ENCODE measurements at regions not wholly inside any gene's neighbourhood (a gene's known extent, or its start where the extent isn't known, plus 50 kb on each side); places are given as distances from the start of the nearest gene placed in this dataset.
A peak's percentile ranks its signal among the peaks of the same experiment; 100 is the strongest.

DNA sequence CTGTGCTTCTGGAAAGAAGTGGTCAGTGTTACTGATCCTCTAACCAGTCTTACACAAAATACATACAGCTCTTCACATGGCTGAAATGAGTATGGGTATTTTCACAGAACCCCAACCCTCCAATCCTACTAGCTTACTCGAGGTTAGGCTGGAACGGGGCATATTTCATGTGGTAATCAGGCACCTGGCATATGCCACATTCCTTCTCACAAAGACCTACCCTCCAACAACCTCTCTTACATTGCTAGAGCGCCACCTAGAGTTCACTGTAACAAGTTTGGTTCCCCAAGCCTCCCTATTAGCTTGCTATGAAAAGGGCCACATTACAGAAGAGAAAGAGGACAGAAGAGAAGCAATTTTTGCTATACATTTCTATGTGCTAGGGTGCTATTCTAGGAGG lies 597.3 kb downstream of the PRELID2 start:
- DNase-seq, result peak; percentile 70

DNA sequence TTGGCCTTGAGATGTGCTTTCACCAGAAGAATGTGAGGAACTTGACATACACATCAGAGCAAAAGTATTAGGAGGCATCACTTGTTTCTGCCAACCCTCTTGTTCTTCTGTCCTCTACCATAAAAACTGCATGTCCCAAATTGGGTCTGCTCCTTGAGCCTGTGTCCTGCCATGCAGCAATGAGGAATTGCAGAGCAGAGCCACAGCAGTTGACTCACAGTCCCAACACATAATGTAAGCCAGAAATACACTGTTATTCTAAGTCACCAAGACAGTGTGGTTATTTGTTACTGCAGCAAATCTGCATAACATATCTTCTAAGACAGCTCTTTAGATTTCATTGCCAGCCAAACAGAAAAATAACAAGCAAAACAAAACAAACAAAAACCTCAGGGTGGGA lies 598.2 kb downstream of the PRELID2 start:
- no peak for DNase-seq

DNA sequence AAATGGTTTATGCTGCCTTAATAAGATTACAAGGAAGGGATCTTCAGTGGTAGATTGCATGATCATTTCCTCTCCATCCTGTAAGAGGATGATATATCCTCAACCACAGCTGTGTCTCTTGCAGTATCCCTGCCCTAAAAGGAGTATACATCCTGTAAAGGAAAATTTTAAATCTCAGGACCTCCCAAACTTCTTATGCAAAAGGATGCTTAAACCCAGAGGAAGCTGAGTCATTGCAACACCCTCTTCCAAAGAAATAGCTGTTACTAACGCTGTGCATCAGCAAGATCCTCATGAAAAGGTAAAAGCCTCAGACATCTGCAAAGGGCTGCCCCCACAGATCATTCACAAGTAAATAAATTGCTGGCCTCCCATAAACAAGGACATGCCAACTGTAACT lies 599.0 kb downstream of the PRELID2 start:
- DNase-seq, result no peak

DNA sequence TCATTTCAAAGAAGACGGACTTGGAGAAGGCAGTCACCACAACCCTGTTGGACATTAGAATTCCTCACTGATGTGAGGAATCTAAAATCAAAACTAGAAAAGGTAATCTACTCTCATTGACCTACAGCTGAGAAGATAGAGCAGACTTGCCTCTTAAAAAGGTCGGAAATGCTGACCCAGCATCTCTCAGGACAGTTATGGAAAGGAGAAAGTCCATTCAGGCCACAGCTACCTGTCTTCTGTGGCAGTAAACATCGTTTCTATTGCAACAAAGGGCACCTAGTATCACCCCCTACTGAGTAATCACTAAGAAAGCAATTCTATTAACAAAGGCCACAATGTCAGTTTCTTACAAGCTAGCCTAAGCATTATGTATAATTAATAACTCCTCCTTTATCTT lies 601.7 kb downstream of the PRELID2 start:
- DNase-seq, result no peak

DNA sequence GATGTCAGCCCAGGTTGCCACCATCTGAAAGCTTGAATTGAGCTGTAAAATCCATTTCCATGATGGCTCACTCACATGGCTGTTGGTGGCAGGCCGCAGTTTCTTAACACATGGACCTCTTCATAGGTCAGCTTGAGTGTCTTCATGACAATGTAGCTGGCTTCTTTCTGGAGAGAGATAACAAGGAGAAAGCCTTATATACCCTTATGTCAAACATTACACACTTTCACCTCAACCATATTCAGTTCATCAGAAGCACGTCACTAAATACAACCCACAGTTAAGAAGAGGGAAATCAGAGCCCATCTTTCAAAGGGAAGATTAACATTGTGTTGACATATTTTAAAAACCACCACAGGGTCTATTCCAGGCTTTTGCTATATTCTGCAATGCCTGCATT lies 604.4 kb downstream of the PRELID2 start:
- no peak for DNase-seq

DNA sequence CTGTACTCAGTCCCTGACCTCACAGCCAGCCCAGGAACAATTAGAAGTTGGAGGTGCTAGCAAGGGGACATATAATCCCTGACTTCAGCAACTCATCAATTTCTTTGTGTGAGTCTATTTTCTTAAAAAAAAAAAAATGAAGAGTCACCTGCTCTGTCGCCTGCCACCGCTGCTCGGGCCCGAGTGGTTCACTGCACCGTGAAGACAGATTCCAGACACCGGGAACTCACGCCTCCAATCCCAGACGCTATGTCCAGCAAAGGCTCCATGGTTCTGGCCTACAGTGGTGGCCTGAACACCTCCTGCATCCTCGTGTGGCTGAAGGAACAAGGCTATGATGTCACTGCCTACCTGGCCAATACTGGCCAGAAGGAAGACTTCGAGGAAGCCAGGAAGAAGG lies 606.6 kb downstream of the PRELID2 start:
- DNase-seq, result no peak

DNA sequence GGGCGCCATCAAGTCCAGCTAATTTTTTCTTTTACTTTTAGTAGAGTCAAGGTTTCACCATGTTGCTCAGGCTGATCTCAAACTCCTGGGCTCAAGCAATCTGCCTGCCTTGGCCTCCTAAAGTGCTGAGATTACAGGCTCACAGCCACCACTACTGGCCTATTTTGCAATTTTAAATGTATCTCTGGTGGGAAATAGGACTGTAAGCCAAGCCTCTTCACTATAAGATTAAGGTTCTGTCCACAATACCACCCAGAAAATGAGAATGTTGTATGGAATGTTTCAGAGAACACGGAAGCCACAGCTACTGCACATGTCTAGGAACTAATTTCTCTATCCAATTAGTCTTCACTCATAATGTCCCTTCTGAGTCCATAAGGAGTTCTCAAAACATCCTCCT lies 607.3 kb downstream of the PRELID2 start:
- no peak for DNase-seq

DNA sequence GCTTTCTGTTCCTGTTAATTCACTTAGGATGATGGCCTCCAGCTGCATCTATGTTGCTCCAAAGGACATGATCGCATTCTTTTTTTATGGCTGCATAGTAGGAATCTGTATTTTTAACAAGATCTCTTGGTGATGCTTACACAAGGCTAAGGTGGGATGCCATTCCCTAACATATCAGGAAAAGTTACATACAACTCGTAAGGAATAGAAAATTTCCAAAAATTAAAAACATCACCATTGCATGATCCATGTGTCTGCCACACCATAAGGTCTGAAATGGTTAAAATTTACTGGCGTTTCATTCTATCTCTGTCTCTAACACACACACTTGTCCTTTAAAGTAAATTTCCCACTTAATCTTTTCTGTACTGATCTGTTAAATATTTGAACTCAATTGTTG lies 608.4 kb downstream of the PRELID2 start:
- no peak for DNase-seq

DNA sequence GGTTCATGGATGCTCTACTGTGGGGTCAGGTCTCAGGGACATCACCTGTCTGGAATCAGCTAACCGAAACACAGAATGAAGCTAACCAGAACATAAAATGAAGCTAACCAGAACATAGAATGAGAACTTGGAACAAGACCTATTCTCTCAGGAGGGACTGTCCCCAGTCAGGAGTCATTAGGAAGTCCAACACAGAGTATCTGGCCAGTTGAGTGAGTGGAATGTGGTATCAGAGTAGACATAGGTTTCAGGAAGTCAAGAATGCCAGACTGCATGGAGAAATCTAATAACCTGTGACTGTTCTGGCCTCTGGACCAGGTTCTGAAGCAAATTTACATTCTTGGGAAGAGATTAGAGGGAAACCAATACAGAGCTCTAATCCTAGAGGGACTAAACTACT lies 609.6 kb downstream of the PRELID2 start:
- DNase-seq, result no peak

DNA sequence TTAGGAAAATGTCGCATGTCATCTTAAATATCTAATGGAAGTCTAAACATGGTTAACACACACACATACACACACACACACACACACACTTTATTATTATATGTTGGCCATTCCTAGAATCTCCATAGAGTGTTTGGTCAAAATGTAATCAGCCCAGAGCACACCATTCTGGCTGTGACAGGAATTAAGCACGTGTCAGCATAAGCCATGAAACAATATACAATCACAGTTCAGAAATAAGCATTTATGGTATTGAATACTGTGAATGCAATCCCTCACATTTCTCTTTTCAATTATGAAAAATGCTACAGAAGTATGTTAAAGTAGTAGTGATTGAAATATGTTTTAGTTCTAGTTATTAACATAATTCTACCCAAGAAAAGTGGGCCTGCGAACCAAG lies 611.6 kb downstream of the PRELID2 start:
- no peak for DNase-seq

DNA sequence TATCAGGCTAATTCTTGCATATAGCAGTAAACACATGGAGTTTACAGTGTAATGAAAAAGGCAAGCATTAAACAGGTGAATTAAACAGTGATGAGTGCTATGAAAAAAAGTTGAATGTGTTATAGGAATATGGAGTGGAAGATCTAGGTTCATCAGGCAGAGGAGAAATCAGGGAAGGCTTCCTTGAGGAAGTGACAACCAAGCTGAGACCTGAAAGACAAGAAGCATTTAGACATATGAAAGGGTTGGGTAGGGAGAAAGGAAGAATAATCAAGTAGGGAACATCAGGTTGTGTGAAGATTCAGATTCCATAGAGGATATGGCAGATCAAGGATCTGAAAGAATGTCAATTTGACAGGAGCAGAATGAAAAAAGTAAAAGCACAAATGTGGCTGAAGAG lies 612.5 kb downstream of the PRELID2 start:
- DNase-seq, result no peak

DNA sequence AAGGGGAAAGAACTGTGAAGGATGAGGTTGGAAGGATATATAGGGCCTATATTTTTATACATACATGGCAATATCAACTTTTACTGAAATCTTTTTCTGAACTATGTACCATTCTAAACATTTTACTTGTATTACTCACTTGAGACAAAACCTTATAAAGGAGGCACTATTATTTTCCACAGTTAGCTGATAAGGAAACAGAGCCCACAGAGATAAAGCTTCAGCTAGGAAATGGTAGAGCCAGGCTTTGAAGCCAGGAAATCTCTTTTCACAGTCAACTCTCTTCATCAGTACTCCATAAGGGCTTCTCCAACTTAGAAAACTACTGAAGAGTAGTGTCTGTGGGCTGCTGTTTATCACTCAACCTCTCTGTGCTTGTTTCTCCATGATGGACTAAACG lies 613.7 kb downstream of the PRELID2 start:
- DNase-seq, result no peak

DNA sequence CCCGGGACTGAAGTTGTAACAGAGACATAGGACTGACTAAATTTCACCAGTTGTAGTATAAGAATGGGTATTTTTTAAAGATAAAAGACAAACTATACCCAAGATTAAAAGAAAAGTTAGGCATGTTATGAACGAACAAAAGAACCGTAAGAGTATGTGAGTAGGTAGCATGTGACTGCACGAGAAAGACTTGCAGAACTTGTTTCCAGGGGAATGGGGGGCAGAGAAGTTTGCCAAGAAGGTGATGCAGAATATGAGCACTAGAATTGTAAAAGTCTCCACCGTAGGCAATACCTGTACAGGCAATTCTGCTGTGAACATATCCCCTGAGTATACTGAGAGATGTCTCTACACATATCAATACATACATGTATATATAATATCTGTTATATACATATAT lies 614.7 kb downstream of the PRELID2 start:
- DNase-seq, result no peak

DNA sequence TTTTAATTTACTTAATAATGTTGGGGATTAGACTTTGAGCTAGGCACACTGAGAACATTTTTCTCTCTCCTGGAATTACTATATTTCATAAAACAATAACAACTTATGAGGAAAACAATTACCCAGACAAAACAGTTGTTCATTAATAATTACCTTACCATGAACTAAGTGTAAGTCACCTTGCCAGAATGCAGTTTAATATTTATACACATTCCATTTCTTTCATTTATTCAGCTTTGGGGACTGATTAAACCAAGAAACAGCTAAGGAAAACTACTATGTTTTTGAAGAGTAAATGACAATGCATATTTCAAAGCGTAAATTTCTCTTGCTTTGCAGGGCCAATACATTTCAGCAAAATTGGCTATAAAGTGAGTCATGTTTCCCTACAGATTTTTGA lies 616.2 kb downstream of the PRELID2 start:
- no peak for DNase-seq

DNA sequence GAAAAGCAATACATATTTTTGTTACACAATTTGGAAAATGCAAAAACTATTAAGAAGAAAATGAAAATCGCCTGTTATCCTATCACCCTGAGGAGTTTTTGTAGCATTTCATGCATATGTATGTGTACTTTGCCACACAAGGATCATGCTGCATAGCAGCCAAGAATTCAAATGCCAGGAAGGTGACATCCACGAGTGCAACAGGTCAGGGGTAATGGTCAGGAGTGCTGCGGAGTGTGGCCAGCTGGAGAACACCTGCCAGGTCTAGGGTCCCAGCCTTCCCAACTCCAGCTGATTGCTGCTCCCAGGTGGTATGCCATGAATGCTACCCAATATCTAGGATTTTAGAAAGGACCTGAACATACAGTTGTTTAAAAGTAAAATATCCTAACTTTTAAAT lies 617.1 kb downstream of the PRELID2 start:
- DNase-seq, result no peak

DNA sequence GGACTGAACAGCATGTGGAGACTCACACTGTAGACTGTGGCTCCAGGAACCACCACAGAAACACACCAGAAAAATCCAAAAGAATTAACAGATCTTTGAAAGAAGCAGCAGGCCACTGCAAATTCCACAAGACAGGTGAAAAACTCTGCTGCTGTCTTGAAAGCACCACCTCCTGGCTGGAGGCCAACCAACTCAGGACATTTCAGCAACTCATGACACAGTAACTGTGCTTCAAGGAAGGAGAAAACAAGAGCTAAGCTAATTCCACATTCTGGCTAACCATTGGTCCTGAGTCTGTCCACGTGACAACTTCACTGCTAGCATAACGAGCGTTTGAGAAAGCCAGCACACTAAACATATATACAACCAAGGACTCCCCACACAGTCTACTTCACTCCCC lies 625.1 kb downstream of the PRELID2 start:
- no peak for DNase-seq

DNA sequence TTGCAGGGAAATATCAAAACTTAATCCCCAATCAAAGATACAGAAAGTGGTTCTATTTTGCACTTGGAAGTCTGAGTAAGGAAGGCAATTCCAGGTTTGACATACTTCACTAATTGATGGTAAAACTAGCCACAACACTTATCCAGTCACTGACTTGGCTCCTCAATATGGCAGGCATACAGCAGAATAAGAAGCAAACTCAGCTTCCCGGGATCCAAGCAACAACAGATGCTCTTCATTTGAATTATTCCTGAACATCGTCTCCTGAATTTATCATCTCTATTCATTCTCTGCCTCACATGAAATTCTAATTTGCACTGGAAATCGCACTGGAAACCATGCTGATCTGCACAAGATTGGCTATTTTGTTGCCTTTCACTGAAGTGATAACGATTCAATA lies 629.6 kb downstream of the PRELID2 start:
- DNase-seq, result no peak

DNA sequence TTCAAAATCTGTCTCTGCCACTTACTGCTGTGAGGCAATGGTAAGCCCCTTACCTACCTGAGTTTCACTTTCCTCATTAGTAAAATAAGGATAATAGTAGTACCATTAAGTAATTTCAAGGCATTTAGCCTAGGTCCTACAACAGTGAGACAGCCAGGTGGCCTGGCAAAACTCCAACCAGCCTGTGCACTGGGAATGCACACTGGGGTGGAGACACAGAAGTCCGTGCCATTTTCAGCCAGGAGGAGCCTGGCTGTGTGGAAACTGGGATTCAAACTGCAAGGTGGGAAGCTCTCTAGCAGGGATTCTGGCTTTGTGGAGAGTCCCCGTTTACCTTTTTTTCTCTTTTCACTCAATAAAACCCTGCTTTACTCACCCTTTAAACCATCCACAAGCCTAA lies 630.4 kb downstream of the PRELID2 start:
- DNase-seq, result peak; percentile 27

DNA sequence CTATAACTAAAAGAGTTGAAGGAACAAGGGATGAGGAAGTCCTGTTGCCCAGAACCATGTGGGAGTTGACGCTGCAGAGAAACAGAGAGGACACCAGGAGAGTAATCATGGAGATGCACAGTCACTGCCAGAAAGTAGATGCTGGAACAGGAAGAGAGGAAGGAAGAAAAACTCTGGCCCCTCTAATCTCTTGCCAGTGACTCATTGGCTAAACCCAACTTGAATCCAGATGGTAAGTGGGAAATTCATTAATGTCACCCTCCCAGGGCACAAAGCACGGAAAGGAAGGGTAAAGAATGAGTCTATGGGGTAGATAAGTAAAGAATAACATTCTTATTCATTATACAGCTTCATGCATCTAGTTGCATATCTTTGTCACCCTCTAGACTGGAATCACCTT lies 631.9 kb downstream of the PRELID2 start:
- no peak for DNase-seq

DNA sequence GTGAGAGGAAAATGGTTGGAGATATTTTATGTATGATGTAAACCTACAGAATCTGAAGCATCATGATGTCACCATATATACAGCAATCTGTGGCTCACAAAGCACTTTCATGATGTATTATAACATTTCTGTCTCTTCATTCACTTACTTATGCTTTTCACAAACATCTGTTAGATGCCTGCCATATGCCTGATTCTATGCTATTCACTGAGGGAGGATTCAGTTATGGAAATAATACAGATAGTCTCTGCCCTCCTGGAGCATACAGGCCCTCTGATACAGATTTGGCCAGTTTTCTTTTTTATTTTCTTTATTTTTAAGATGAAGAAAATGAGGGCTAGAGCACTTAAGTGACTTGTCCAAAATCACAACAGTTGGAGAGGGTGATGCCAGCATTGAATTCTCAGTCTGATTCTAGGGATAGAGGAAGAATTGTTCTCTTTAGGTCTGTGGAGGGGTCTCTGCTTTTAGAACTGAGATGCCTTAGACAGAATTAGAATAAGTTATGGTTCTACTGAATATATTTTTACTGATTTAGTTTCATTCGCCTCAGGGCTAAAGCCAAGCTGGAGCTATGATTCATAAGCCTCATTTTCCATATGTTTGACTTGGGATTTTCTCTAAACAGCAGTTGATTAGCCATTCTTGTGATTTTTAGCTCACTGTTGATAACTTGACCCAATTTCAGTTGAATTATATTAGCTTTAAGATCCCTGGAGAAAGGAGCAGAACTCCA lies 636.4 kb downstream of the PRELID2 start:
- no peak for DNase-seq

DNA sequence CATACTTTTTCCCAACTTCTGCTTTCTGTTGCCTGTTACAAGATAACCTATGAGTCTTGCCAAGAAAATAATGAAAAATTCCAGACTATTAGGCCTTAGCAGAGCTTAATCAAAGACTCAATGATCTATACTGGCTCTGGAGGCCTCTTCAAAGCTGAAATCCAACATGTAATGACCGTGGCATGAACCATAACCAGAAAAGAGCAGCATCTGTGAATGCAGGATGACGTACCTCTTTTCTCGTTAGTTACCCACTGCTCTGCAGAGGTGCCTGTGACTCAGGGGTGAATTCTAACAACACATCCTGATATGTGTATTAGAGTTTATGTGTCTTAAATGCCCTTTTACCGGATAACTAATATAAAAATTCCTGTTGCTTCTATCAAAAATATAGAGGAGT lies 645.4 kb downstream of the PRELID2 start:
- no peak for DNase-seq

DNA sequence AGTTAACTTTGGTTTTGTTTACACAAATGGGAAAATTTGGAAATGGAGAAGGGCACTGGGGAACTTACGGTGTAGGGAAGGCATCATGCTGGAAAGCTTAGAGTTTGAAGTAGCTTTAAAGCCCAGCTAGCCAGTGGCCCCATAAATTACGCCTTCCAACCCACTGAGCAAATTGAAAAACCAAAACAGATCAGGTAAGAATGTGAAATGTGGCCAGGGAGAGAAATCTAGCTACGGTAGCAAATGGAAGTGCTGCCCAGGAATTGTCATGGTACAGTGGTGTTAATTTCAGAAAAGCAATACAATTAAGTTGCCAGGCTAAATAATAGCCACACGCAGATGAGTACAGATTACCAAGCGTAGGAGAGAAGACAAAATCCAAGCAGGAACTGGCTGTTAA lies 654.8 kb downstream of the PRELID2 start:
- no peak for DNase-seq

DNA sequence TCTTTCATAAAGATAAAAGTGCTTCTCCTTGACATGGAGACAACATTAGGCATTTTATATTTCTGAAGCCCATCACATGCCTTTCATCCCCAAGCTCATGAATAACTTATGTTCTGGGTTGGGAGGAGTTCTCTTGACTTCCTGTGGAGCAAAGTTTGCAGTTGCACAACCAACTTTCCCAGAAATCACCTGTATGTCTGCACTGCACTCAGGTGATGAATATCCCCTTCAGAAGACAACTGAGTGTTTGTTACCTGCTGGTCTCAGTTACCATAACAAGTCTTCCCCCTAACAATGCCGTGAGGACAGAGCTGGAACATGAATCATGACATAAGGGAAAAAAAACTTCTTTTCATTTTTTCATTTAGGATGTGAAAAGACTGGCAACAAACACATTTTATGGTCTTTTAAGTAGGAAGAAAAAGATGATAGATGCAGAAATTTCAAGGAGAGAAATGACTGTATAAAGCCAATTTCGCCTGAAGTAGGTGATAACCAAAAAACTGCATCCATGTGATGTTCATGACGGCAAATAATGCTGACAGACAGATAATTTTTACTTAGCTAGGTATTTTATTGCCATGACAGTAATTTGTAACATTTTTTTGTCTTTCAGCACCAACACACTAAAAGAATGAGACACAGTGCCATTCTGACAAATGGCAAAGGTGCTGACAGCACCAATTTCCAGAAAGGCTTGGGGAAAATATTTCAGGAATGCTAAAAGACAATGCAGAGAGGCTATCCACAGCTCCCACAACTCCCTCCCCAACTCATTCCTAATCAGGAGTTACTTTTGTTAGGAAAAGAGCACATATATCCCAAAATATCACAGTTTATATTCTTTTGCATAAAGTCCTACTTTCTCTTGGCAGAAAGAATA lies 656.3 kb downstream of the PRELID2 start:
- no peak for DNase-seq

DNA sequence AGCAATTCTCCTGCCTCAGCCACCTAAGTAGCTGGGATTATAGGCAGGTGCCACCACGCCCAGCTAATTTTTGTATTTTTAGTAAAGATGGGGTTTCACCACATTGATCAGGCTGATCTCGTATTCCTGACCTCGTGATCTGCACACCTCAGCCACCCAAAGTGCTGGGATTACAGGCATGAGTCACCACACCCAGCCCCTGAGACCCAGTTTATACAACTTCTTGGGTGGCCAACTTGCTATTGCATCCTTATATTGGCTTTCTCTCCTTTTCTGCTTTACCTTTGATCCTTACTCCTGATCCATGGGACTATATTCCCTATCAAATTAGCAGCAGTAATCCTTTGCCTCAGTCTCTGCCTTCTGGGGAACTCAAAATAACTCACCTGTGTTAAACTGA lies 659.1 kb downstream of the PRELID2 start:
- DNase-seq, result no peak

DNA sequence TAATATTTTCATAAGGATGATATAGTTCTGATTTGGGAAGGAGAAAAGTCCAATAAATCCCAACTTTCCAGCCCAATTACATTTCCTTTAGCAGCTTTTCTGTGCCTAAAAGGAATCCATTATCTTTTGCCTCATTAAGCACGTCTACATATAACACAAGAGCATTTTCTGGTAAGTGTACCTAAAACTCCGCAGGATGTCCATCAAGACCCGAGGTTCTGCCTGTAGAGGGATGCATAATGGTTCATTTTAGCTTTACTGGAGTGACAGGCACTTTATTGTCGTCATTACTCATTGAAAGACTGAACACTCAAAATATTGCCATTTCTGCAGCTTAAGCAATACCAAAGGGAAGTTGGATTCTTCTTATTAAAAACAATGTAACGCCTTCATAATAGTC lies 669.0 kb downstream of the PRELID2 start:
- DNase-seq, result no peak

All from NCI-H1436 (cell line).